ENCODE measurements at regions not wholly inside any gene's neighbourhood (a gene's known extent, or its start where the extent isn't known, plus 50 kb on each side); places are given as distances from the start of the nearest gene placed in this dataset.

- DNase-seq (ENCODE audit: low read depth, low spot score) (no peak), ATAC-seq (no peak)
- Histone ChIP-seq H3K4me3 (replicated peaks in 1 of 2; ENCODE audit: low read depth in 1 of 2, low read length in 2 of 2) (no peak overlapping the region), H3K27me3 (ENCODE audit: insufficient read depth, low read length) (peaks cover 30% of the 10 kb centered on the region), H3K4me1 (ENCODE audit: control insufficient read depth in 1 of 2, insufficient read depth in 2 of 2, low read length in 2 of 2) (no peaks in the 10 kb centered on the region), H3K9me2 (ENCODE audit: insufficient read depth) (no peaks in the 10 kb centered on the region), H3K9ac (ENCODE audit: low read length) (no peak overlapping the region), H3K27ac (ENCODE audit: low read depth, low read length) (no peak overlapping the region), H3K36me3 (ENCODE audit: control insufficient read depth in 1 of 2, insufficient read depth in 2 of 2, low read length in 2 of 2) (no peaks in the 10 kb centered on the region), H4K20me1 (ENCODE audit: insufficient read depth) (no peaks in the 10 kb centered on the region), H2AFZ (ENCODE audit: low read depth, low read length, poor library complexity, severe bottlenecking) (no peak overlapping the region), H3K4me2 (ENCODE audit: low read length) (no peak overlapping the region), H3K9me3 (ENCODE audit: control insufficient read depth in 1 of 2, insufficient read depth in 1 of 2, low read depth in 1 of 2, low read length in 2 of 2) (no peaks in the 10 kb centered on the region), H3K79me2 (ENCODE audit: insufficient read depth, low read length) (no peaks in the 10 kb centered on the region)
- no peak for TF ChIP-seq JUND (IDR thresholded peaks at IDR 0.05)
- CTCF ChIA-PET: no interaction called here
- intact Hi-C loops (cut with micrococcal nuclease): no loop called here
- POLR2A ChIA-PET: no interaction called here
- RAD21 ChIA-PET (ENCODE audit: low non-redundant PET in 1 of 2, low total read pairs in 2 of 2, uncharacterized antibody in 2 of 2, unreplicated experiment in 2 of 2): no interaction called here
- no TSS peak for BruUV-seq (replicated peaks)
These were observed 120.8 kb upstream of the TNR start for GRCh38 chr1:175864183-175864582.

GRCh38 chr1:175863299-175864050 is 120.1 kb upstream of the TNR start:
- ChIA-PET CTCF (no interaction called here), POLR2A (no interaction called here), RAD21 (ENCODE audit: low non-redundant PET in 1 of 2, low total read pairs in 2 of 2, uncharacterized antibody in 2 of 2, unreplicated experiment in 2 of 2) (no interaction called here)
- no peaks in the 10 kb centered on the region for H4K20me1 ChIP-seq (ENCODE audit: insufficient read depth)
- H3K9me3 ChIP-seq (ENCODE audit: control insufficient read depth in 1 of 2, insufficient read depth in 1 of 2, low read depth in 1 of 2, low read length in 2 of 2): no peaks in the 10 kb centered on the region
- no peak overlapping the region for H2AFZ ChIP-seq (ENCODE audit: low read depth, low read length, poor library complexity, severe bottlenecking)
- BruUV-seq (replicated peaks): no TSS peak
- no peak overlapping the region for H3K4me3 ChIP-seq (replicated peaks in 1 of 2; ENCODE audit: low read depth in 1 of 2, low read length in 2 of 2)
- H3K4me2 ChIP-seq (ENCODE audit: low read length): no peak overlapping the region
- no peak overlapping the region for H3K27ac ChIP-seq (ENCODE audit: low read depth, low read length)
- H3K79me2 ChIP-seq (ENCODE audit: insufficient read depth, low read length): no peaks in the 10 kb centered on the region
- H3K9me2 ChIP-seq (ENCODE audit: insufficient read depth): no peaks in the 10 kb centered on the region
- H3K9ac ChIP-seq (ENCODE audit: low read length): no peak overlapping the region
- TF ChIP-seq ATF3 (IDR thresholded peaks at IDR 0.05) (no peak), POLR2A (IDR thresholded peaks at IDR 0.05; ENCODE audit: borderline replicate concordance, extremely low read depth, insufficient read depth, insufficient read length) (no peak), YY1 (IDR thresholded peaks at IDR 0.05; ENCODE audit: extremely low read depth, insufficient replicate concordance, low read depth, low read length) (no peak), SP1 (IDR thresholded peaks at IDR 0.05; ENCODE audit: low read depth) (no peak), EGR1 (IDR thresholded peaks at IDR 0.05; ENCODE audit: low read depth) (no peak), EZH2 (IDR thresholded peaks at IDR 0.05) (no peak), ZNF274 (IDR thresholded peaks at IDR 0.05; ENCODE audit: low read depth, low read length) (no peak), TCF7L2 (IDR thresholded peaks at IDR 0.05; ENCODE audit: borderline replicate concordance, extremely low read depth, insufficient read depth, insufficient read length) (no peak), ELF1 (IDR thresholded peaks at IDR 0.05; ENCODE audit: borderline replicate concordance, low read depth) (no peak), FOSL1 (IDR thresholded peaks at IDR 0.05; ENCODE audit: low read depth) (no peak), EZH2phosphoT487 (IDR thresholded peaks at IDR 0.05; ENCODE audit: borderline replicate concordance) (no peak)
- TF ChIP-seq, protein P1, sequence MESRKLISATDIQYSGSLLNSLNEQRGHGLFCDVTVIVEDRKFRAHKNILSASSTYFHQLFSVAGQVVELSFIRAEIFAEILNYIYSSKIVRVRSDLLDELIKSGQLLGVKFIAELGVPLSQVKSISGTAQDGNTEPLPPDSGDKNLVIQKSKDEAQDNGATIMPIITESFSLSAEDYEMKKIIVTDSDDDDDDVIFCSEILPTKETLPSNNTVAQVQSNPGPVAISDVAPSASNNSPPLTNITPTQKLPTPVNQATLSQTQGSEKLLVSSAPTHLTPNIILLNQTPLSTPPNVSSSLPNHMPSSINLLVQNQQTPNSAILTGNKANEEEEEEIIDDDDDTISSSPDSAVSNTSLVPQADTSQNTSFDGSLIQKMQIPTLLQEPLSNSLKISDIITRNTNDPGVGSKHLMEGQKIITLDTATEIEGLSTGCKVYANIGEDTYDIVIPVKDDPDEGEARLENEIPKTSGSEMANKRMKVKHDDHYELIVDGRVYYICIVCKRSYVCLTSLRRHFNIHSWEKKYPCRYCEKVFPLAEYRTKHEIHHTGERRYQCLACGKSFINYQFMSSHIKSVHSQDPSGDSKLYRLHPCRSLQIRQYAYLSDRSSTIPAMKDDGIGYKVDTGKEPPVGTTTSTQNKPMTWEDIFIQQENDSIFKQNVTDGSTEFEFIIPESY (IDR thresholded peaks at IDR 0.05; ENCODE audit: extremely low read depth, insufficient replicate concordance, low read length): no peak
- intact Hi-C loops (cut with micrococcal nuclease): no loop called here
- ATAC-seq (no peak), DNase-seq (ENCODE audit: low read depth, low spot score) (no peak)
- H3K4me1 ChIP-seq (ENCODE audit: control insufficient read depth in 1 of 2, insufficient read depth in 2 of 2, low read length in 2 of 2): no peaks in the 10 kb centered on the region
- no peaks in the 10 kb centered on the region for H3K36me3 ChIP-seq (ENCODE audit: control insufficient read depth in 1 of 2, insufficient read depth in 2 of 2, low read length in 2 of 2)
- H3K27me3 ChIP-seq (ENCODE audit: insufficient read depth, low read length): peaks cover 37% of the 10 kb centered on the region
